Skeletal muscle tissue (tissue), 3 donors: ENCODE measurements at regions not wholly inside any gene's neighbourhood (a gene's known extent, or its start where the extent isn't known, plus 50 kb on each side); places are given as distances from the start of the nearest gene placed in this dataset.

Experiments used
- H3K27ac ChIP-seq: one replicate; pipeline ENCODE4 v1.7.0; 2013; ENCODE audit warnings: mild to moderate bottlenecking, low read depth, low read length, inconsistent platforms
- H3K27me3 ChIP-seq, 3 donors: one replicate each; pipeline ENCODE4 v1.7.0; 2013; ENCODE audit warnings: low read length in 3 of 3; ENCODE audit not compliant: control insufficient read depth in 3 of 3, insufficient read depth in 3 of 3
- H3K36me3 ChIP-seq, 3 donors: one replicate each; pipeline ENCODE4 v1.7.0; 2013; ENCODE audit warnings: low read length in 3 of 3; ENCODE audit not compliant: control insufficient read depth in 3 of 3, insufficient read depth in 3 of 3
- H3K4me1 ChIP-seq, 3 donors: one replicate each; pipeline ENCODE4 v1.7.0; 2013; ENCODE audit warnings: low read length in 3 of 3, mild to moderate bottlenecking in 3 of 3; ENCODE audit not compliant: control insufficient read depth in 3 of 3, insufficient read depth in 3 of 3
- H3K4me3 ChIP-seq, 3 donors: one replicate each; pipeline ENCODE4 v1.7.0; 2013; ENCODE audit warnings: low read length in 3 of 3
- H3K9ac ChIP-seq, 3 donors: one replicate each; pipeline ENCODE4 v1.7.0; 2013; ENCODE audit warnings: low read length in 3 of 3, mild to moderate bottlenecking in 3 of 3, moderate library complexity in 2 of 3, low read depth in 1 of 3
- H3K9me3 ChIP-seq, 3 donors: one replicate each; pipeline ENCODE4 v1.7.0; 2013; ENCODE audit warnings: low read length in 3 of 3; ENCODE audit not compliant: control insufficient read depth in 3 of 3
- donor health status: Osteomylitis.

GRCh38 chr2:36032046-36032445, 323.5 kb upstream of the CRIM1 start:
- no peak overlapping the region for H3K27ac ChIP-seq
- no peaks in the 10 kb centered on the region for H3K36me3 ChIP-seq
- H3K4me1 ChIP-seq: no peaks in the 10 kb centered on the region
- H3K27me3 ChIP-seq: no peaks in the 10 kb centered on the region
- no peaks in the 10 kb centered on the region for H3K9me3 ChIP-seq
- H3K4me3 ChIP-seq: no peak overlapping the region
- H3K9ac ChIP-seq: no peak overlapping the region

- H3K4me1 ChIP-seq: no peaks in the 10 kb centered on the region
- H3K27ac ChIP-seq: no peak overlapping the region
- no peaks in the 10 kb centered on the region for H3K36me3 ChIP-seq
- H3K9ac ChIP-seq: no peak overlapping the region
- H3K9me3 ChIP-seq: no peaks in the 10 kb centered on the region
- H3K27me3 ChIP-seq: no peaks in the 10 kb centered on the region
- no peak overlapping the region for H3K4me3 ChIP-seq
Observed at GRCh38 chr2:36031471-36031870, 324.1 kb upstream of the CRIM1 start.

DNA sequence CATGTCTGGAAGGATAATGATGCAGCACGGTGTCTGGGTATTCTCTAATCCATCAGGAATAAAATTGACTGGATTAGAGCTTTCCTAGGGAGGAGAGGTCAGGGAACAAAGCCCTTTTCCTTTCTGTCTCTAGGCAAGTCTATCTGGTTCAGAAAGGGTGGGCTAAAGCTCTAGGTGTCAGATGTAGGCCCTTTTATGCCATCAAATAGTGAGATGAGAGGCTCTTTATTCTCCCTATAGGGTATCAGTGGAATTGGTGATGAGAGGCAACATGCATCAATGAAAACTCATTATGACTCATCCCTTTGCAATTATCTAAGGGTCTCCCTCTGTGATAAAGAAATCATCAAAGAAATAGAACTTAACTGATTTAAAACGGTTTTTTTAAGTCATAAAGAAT, 328.0 kb upstream of the CRIM1 start:
- Histone ChIP-seq H3K4me1 (no peaks in the 10 kb centered on the region), H3K27ac (no peak overlapping the region), H3K4me3 (no peak overlapping the region), H3K9me3 (no peaks in the 10 kb centered on the region), H3K9ac (no peak overlapping the region), H3K36me3 (no peaks in the 10 kb centered on the region), H3K27me3 (no peaks in the 10 kb centered on the region)

DNA sequence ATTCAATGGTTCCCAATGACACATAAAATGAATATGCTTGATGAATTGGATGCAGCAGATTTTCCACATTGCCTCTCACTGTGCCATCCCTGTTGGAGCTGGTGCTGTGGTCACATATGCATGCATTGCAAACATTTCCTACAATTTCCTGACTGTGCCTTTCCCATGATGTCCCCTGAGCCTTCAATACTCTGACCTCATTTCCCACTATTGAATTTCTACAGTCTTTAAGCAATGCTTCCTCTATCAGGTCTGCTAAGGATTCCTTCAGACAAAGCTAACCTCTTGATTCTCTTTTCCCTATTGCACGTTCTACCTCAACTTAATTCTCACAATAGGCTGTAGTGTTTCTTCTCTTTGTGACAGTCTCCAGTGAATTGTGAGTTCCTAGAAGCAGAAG, 342.5 kb upstream of the CRIM1 start:
- Histone ChIP-seq H3K4me1 (no peaks in the 10 kb centered on the region), H3K27me3 (no peaks in the 10 kb centered on the region), H3K9ac (no peak overlapping the region), H3K36me3 (no peaks in the 10 kb centered on the region), H3K9me3 (no peaks in the 10 kb centered on the region), H3K27ac (no peak overlapping the region), H3K4me3 (no peak overlapping the region)

DNA sequence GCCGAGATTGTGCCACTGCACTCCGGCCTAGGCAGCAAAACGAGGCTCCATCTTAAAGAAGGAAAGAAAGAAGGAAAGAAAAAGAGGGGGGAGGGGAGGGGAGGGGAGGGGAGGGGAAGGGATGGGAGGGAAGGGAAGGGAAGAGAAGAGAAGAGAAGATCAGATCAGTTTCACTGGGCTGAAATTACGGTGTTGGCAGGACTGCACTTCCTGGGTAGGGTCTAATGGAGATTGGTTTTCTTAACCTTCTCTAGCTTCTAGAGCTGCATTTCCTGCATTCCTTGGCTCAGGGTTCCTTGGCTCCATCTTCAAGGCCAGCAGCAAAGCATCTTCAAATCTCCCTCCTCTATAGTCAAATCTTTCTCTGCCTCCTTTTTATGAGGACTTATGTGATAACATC, 349.1 kb upstream of the CRIM1 start:
- no peaks in the 10 kb centered on the region for H3K4me1 ChIP-seq

DNA sequence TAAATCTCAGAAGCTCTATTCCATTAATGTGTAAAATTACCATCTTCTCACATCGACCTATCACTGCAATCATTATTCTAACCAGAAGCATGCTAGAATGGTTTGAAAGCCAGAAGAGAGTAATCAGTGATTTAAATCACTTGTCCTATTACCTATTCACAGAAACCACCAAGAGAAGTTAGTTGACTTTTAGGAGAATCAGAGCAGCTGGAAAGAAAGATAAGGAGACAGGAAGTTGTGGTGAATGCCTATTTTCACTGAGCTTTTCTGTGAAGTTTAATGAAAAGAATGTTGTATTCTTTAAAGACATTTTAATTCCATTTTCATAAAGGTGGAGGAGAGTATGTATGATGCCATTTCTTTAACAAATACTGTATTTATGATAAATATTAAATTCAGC, 352.6 kb upstream of the CRIM1 start:
- H3K4me3 ChIP-seq: no peak overlapping the region
- no peak overlapping the region for H3K27ac ChIP-seq
- H3K9ac ChIP-seq: no peak overlapping the region
- no peaks in the 10 kb centered on the region for H3K27me3 ChIP-seq
- no peaks in the 10 kb centered on the region for H3K4me1 ChIP-seq
- H3K36me3 ChIP-seq: no peaks in the 10 kb centered on the region
- H3K9me3 ChIP-seq: no peaks in the 10 kb centered on the region

More for the DNA sequence above, 349.1 kb upstream of the CRIM1 start:
- Histone ChIP-seq H3K9me3 (no peaks in the 10 kb centered on the region), H3K36me3 (no peaks in the 10 kb centered on the region), H3K27me3 (no peaks in the 10 kb centered on the region), H3K4me3 (no peak overlapping the region), H3K27ac (no peak overlapping the region), H3K9ac (no peak overlapping the region)

- H3K9ac ChIP-seq: no peak overlapping the region
- H3K27ac ChIP-seq: no peak overlapping the region
- H3K27me3 ChIP-seq: peaks cover 0 to 5% (median 0%) of the 10 kb centered on the region in 3 donors
- H3K36me3 ChIP-seq: no peaks in the 10 kb centered on the region
- H3K9me3 ChIP-seq: no peaks in the 10 kb centered on the region
- no peak overlapping the region for H3K4me3 ChIP-seq
- no peaks in the 10 kb centered on the region for H3K4me1 ChIP-seq
Observed at GRCh38 chr2:35997488-35997887, 358.1 kb upstream of the CRIM1 start.

DNA sequence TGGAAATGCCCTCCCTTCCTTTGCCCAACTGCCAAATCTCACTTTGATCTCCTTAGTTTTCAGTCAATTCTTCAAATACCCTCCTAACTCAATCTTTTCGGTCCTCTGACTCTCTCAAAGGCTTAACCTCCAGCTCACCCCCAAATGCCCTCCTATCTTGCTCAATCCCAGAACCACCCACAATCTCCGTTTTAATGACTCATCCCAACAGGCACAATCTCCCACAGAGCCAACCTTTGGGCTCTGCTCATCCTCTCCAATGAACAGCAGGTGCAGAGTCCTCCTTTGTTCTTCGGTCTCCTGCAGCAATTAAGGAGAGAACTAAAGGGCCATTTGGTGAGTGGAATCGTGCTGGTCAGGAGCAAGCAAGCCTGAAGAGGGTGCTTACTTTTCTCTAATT, 366.1 kb upstream of the CRIM1 start:
- Histone ChIP-seq H3K4me3 (no peak overlapping the region), H3K4me1 (no peaks in the 10 kb centered on the region), H3K27me3 (no peaks in the 10 kb centered on the region), H3K9ac (no peak overlapping the region), H3K27ac (no peak overlapping the region), H3K9me3 (no peaks in the 10 kb centered on the region), H3K36me3 (no peaks in the 10 kb centered on the region)

DNA sequence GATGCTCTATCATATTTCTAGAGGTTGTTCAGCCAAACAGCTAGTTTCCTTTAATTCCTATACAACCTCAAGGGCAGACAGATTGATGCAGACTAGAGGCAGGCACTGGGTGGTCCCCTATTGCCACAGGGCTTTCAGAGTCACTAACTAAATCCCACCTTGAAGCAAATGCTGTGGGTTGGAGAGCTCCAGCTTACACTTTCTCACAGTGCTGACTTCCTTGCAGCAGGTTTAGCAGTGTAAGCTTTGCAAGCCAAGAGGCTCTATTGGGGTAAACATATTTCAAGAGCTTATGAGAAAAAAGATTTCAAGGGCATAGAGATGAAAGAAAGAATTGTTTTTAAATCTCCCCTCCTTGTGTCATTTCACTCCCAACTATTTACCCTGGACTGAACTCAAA, 366.5 kb upstream of the CRIM1 start:
- no peaks in the 10 kb centered on the region for H3K4me1 ChIP-seq
- H3K27ac ChIP-seq: no peak overlapping the region
- H3K27me3 ChIP-seq: no peaks in the 10 kb centered on the region
- H3K9me3 ChIP-seq: no peaks in the 10 kb centered on the region
- no peaks in the 10 kb centered on the region for H3K36me3 ChIP-seq
- H3K9ac ChIP-seq: no peak overlapping the region
- no peak overlapping the region for H3K4me3 ChIP-seq

- no peaks in the 10 kb centered on the region for H3K27me3 ChIP-seq
- H3K27ac ChIP-seq: no peak overlapping the region
- no peaks in the 10 kb centered on the region for H3K4me1 ChIP-seq
- H3K4me3 ChIP-seq: no peak overlapping the region
- no peak overlapping the region for H3K9ac ChIP-seq
- no peaks in the 10 kb centered on the region for H3K36me3 ChIP-seq
- no peaks in the 10 kb centered on the region for H3K9me3 ChIP-seq
Observed at GRCh38 chr2:35986871-35987270, 368.7 kb upstream of the CRIM1 start.

- H3K4me1 ChIP-seq: no peaks in the 10 kb centered on the region
- H3K4me3 ChIP-seq: no peak overlapping the region
Observed at GRCh38 chr2:35978218-35978617, 377.4 kb upstream of the CRIM1 start.

More at GRCh38 chr2:35978218-35978617, 377.4 kb upstream of the CRIM1 start:
- no peaks in the 10 kb centered on the region for H3K9me3 ChIP-seq
- H3K9ac ChIP-seq: no peak overlapping the region
- H3K27ac ChIP-seq: no peak overlapping the region
- H3K27me3 ChIP-seq: no peaks in the 10 kb centered on the region
- no peaks in the 10 kb centered on the region for H3K36me3 ChIP-seq
